Fibroblast of lung (primary cell): ENCODE measurements at regions not wholly inside any gene's neighbourhood (a gene's known extent, or its start where the extent isn't known, plus 50 kb on each side); places are given as distances from the start of the nearest gene placed in this dataset.
"Not testable (repeated sequence)": the region's sequence is repeated elsewhere in the genome, so short reads cannot be mapped to it uniquely, and the experiment has no call there.

Experiments
- DNase-seq, 2 donors: peaks; one replicate each; pipeline versions ENCODE4 v3.0.0 to v3.0.0-alpha.2; 2010; ENCODE audit warnings: low read depth in 2 of 2
- H2AFZ ChIP-seq: 2 replicates; pipeline ENCODE4 v1.5.1; 2012; ENCODE audit warnings: low read length, control low read depth, inconsistent platforms
- H3K27ac ChIP-seq: 2 replicates; pipeline ENCODE4 v1.5.1; 2011; ENCODE audit warnings: low read length, control low read depth; ENCODE audit not compliant: insufficient read depth
- H3K27me3 ChIP-seq: 2 replicates; pipeline ENCODE4 v1.5.1; 2011; ENCODE audit warnings: mild to moderate bottlenecking, low read length; ENCODE audit not compliant: control insufficient read depth, insufficient read depth
- H3K36me3 ChIP-seq: 2 replicates; pipeline ENCODE4 v1.5.1; 2011; ENCODE audit warnings: low read length; ENCODE audit not compliant: control insufficient read depth, insufficient read depth
- H3K4me1 ChIP-seq: 2 replicates; pipeline ENCODE4 v1.5.1; 2011; ENCODE audit warnings: low read length; ENCODE audit not compliant: control insufficient read depth, insufficient read depth; ENCODE audit errors: extremely low read depth
- H3K4me2 ChIP-seq: 2 replicates; pipeline ENCODE4 v1.5.1; 2011; ENCODE audit warnings: low read length, control low read depth; ENCODE audit not compliant: insufficient read depth; ENCODE audit errors: extremely low read depth
- H3K4me3 ChIP-seq, 4 experiments: fragments of 200-600 bp in 1 of 4; sonication (generic) in 1 of 4; replicated peaks in 1 of 4; 2 replicates each; pipeline ENCODE4 v1.5.1; 2011 to 2016; ENCODE audit warnings: low read length in 4 of 4, low read depth in 3 of 4, mild to moderate bottlenecking in 3 of 4, control low read depth in 2 of 4, inconsistent platforms in 1 of 4, mixed read lengths in 1 of 4; ENCODE audit not compliant: insufficient read depth in 1 of 4; ENCODE audit errors: control extremely low read depth in 1 of 4
- H3K79me2 ChIP-seq: 2 replicates; pipeline ENCODE4 v1.5.1; 2012; ENCODE audit warnings: mild to moderate bottlenecking, low read length, inconsistent platforms; ENCODE audit not compliant: control insufficient read depth, insufficient read depth
- H3K9ac ChIP-seq: 2 replicates; pipeline ENCODE4 v1.5.1; 2011; ENCODE audit warnings: mild to moderate bottlenecking, low read length, control low read depth; ENCODE audit not compliant: insufficient read depth
- H3K9me3 ChIP-seq: 2 replicates; pipeline ENCODE4 v1.5.1; 2012; ENCODE audit warnings: low read depth, low read length; ENCODE audit not compliant: control insufficient read depth, insufficient read depth
- H4K20me1 ChIP-seq: 2 replicates; pipeline ENCODE4 v1.5.1; 2011; ENCODE audit warnings: low read length; ENCODE audit not compliant: control insufficient read depth, insufficient read depth; ENCODE audit errors: extremely low read depth
- EZH2 ChIP-seq: IDR thresholded peaks from 2 replicates; pipeline ENCODE4 v1.5.1; 2012; ENCODE audit warnings: low read length, control low read depth, mild to moderate bottlenecking; ENCODE audit errors: missing control alignments
- TF ChIP-seq, protein P1 (sequence below), 2 donors: IDR thresholded peaks in 1 of 2; conservative IDR thresholded peaks in 1 of 2; 1 replicate in 1 of 2; 2 replicates in 1 of 2; pipeline ENCODE4 v1.5.1; 2011 to 2012; ENCODE audit warnings: low read length in 2 of 2, control low read depth in 1 of 2, inconsistent platforms in 1 of 2, low read depth in 1 of 2, mild to moderate bottlenecking in 1 of 2

DNA sequence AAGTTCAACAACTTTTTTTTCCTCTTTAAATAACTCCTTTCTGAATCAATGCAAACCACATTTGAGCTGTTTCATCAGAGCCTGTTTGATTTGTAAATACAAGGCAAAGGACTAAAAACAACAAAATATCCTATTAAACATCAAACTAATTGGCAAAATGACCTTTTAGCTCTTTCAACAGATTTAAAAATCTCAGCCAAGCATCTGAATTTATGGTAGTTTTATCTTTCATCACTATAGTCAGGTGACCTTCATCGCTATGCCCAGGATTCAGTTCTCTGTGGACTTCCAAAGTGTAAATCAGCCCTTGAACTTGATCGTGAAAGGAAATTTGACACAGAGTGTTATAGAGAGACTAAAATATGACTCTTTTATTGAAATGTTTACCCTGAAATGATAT is 1554.5 kb upstream of the FLRT2 start:
- peak in 1 of 2 donors; percentile 36 for DNase-seq
- Histone ChIP-seq H3K9ac (no peak overlapping the region), H3K9me3 (no peaks in the 10 kb centered on the region), H4K20me1 (no peaks in the 10 kb centered on the region), H3K36me3 (no peaks in the 10 kb centered on the region), H3K4me2 (no peak overlapping the region), H3K27me3 (no peaks in the 10 kb centered on the region), H2AFZ (no peak overlapping the region), H3K27ac (no peak overlapping the region), H3K4me1 (no peaks in the 10 kb centered on the region), H3K79me2 (no peaks in the 10 kb centered on the region), H3K4me3 (no peak overlapping the region)
- TF ChIP-seq, protein P1, sequence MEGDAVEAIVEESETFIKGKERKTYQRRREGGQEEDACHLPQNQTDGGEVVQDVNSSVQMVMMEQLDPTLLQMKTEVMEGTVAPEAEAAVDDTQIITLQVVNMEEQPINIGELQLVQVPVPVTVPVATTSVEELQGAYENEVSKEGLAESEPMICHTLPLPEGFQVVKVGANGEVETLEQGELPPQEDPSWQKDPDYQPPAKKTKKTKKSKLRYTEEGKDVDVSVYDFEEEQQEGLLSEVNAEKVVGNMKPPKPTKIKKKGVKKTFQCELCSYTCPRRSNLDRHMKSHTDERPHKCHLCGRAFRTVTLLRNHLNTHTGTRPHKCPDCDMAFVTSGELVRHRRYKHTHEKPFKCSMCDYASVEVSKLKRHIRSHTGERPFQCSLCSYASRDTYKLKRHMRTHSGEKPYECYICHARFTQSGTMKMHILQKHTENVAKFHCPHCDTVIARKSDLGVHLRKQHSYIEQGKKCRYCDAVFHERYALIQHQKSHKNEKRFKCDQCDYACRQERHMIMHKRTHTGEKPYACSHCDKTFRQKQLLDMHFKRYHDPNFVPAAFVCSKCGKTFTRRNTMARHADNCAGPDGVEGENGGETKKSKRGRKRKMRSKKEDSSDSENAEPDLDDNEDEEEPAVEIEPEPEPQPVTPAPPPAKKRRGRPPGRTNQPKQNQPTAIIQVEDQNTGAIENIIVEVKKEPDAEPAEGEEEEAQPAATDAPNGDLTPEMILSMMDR (conservative IDR thresholded peaks at IDR 0.05 in 1 of 2, IDR thresholded peaks at IDR 0.05 in 1 of 2; ENCODE audit: low read depth in 1 of 2, low read length in 2 of 2), result no peak
- no peak for TF ChIP-seq EZH2

DNA sequence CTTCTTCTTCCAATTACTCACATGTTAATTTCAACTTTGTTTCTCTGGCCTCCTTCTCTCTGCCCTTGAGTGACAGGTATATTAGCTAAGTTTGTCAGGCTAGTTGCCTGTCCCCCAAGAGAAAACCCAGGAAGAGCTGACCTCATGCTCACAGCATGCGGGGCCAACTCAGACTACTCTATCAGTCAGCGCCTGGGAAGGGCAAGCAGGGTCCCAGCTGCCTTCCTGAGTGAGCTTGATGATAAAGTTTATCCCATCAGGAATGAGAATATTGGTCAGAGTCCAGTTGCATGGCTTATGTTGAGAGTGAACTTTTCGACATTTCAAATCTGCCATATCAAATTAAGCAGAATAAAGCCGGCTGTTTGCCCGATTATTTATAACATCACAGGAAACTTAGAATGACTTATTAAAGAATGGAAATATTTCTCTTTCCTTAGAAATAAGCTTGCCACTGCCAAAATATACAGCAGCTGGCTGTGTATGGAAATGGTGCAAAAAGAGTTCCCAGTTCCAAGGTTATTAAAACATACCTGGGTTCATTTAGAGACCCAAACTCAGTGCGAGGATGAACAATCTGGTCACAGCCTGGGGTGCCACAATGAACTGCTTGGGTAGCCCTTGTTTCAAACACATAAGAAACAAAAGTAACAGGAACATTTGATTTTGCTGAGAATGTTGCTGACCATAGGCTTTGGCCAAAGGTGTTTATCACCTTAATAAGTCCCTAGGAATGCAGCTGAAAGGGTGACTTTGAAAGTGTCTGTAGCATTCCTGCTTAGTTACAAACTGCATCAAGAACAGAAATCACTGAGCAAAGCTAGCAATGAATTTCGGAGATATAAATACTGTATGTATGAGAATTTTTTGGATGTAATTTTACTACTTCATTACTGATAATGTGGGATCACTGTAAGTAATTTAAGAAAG is 1553.8 kb upstream of the FLRT2 start:
- Histone ChIP-seq H2AFZ (no peak overlapping the region), H3K79me2 (no peaks in the 10 kb centered on the region), H3K4me1 (no peaks in the 10 kb centered on the region), H4K20me1 (no peaks in the 10 kb centered on the region), H3K27me3 (no peaks in the 10 kb centered on the region), H3K9me3 (no peaks in the 10 kb centered on the region), H3K36me3 (no peaks in the 10 kb centered on the region), H3K9ac (no peak overlapping the region), H3K4me2 (no peak overlapping the region), H3K4me3 (no peak overlapping the region), H3K27ac (no peak overlapping the region)
- TF ChIP-seq, protein P1 (conservative IDR thresholded peaks at IDR 0.05 in 1 of 2, IDR thresholded peaks at IDR 0.05 in 1 of 2; ENCODE audit: low read depth in 1 of 2, low read length in 2 of 2), result no peak
- no peak for TF ChIP-seq EZH2
- peak in 1 of 2 donors; percentile 47 for DNase-seq

DNA sequence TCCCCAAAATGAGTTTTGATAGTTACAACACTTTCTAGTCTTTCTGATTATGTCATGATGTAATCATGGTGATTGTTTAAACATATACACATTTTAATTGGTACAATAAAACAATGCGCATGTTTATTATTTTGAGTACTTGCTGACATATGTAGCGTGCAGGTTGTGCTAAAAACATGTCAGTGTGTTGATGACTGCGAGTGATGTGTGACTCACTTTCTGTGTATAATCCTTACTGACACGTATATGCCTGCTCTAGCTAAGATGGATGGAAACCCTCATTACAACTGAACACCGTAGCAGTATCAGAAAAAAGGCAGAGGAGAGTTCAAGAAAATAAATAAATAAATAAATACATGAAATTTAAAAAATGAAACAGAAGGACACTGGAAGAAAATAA is 1552.4 kb upstream of the FLRT2 start:
- no peak for DNase-seq
- TF ChIP-seq, protein P1 (conservative IDR thresholded peaks at IDR 0.05 in 1 of 2, IDR thresholded peaks at IDR 0.05 in 1 of 2; ENCODE audit: low read depth in 1 of 2, low read length in 2 of 2), result no peak
- Histone ChIP-seq H3K36me3 (no peaks in the 10 kb centered on the region), H3K4me2 (no peak overlapping the region), H3K9me3 (no peaks in the 10 kb centered on the region), H3K4me3 (no peak overlapping the region), H2AFZ (no peak overlapping the region), H3K27me3 (no peaks in the 10 kb centered on the region), H3K79me2 (no peaks in the 10 kb centered on the region), H3K9ac (no peak overlapping the region), H3K4me1 (no peaks in the 10 kb centered on the region), H4K20me1 (no peaks in the 10 kb centered on the region), H3K27ac (no peak overlapping the region)

DNA sequence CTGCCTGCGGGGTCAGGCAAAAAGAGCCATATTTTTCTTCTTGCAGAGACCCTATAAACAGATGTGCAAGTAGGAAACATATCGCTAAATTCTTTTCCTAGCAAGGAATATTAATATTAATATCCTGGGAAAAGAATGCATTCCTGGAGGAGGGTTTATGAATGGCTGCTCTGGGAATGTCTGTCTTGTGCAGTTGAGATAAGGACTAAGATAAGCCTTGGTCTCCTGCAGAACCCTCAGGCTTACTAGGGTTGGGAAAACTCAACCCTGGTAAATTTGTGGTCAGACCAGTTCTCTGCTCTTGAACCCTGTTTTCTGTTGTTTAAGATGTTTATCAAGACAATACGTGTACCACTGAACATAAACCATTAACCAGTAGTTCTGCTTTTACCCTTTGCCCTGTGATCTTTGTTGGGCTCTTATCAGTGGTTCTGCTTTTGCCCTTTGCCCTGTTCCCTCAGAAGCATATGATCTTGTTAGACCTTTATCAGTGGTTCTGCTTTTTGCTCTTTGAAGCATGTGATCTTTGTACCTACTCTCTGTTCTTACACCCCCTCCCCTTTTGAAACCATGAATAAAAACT is 1548.2 kb upstream of the FLRT2 start:
- not testable (repeated sequence) for H3K36me3 ChIP-seq, DNase-seq, H4K20me1 ChIP-seq, H3K79me2 ChIP-seq, H3K4me1 ChIP-seq, H3K9me3 ChIP-seq, H3K27me3 ChIP-seq, H3K27ac ChIP-seq, H2AFZ ChIP-seq, H3K9ac ChIP-seq, H3K4me2 ChIP-seq, H3K4me3 ChIP-seq
